NT2/D1 (cell line): ENCODE measurements at regions not wholly inside any gene's neighbourhood (a gene's known extent, or its start where the extent isn't known, plus 50 kb on each side); places are given as distances from the start of the nearest gene placed in this dataset.

Experiments
- DNase-seq: peaks from one replicate; pipeline ENCODE4 v3.0.0-alpha.2; 2011; ENCODE audit warnings: low read depth, low spot score
- H3K27me3 ChIP-seq: 2 replicates; pipeline ENCODE4 v1.6.0; 2011; ENCODE audit warnings: mild to moderate bottlenecking; ENCODE audit not compliant: insufficient read length, insufficient read depth
- H3K36me3 ChIP-seq: 2 replicates; pipeline ENCODE4 v1.6.1; 2011; ENCODE audit warnings: mild to moderate bottlenecking, low read length, mixed read lengths; ENCODE audit not compliant: insufficient read depth, insufficient read length
- H3K4me1 ChIP-seq: 2 replicates; pipeline ENCODE4 v1.5.1; 2011; ENCODE audit not compliant: insufficient read depth, insufficient read length
- H3K4me3 ChIP-seq: 2 replicates; pipeline ENCODE4 v1.5.1; 2011; ENCODE audit warnings: low read depth; ENCODE audit not compliant: insufficient read length
- H3K9ac ChIP-seq: 2 replicates; pipeline ENCODE4 v1.6.0; 2011; ENCODE audit warnings: low read depth; ENCODE audit not compliant: insufficient read length
- H3K9me3 ChIP-seq: 2 replicates; pipeline ENCODE4 v1.5.1; 2011; ENCODE audit warnings: mild to moderate bottlenecking, low read length; ENCODE audit not compliant: insufficient read depth
- SUZ12 ChIP-seq: IDR thresholded peaks from 2 replicates; pipeline ENCODE4 v1.6.1; 2011; ENCODE audit not compliant: insufficient read length, insufficient read depth; ENCODE audit errors: extremely low read depth
- YY1 ChIP-seq: IDR thresholded peaks from 2 replicates; pipeline ENCODE4 v1.6.1; 2011; ENCODE audit not compliant: insufficient read length, insufficient read depth
- ZNF274 ChIP-seq: IDR thresholded peaks from 2 replicates; pipeline ENCODE4 v1.6.1; 2011; ENCODE audit warnings: mild to moderate bottlenecking, low read depth, low read length

- Histone ChIP-seq H3K4me3 (no peak overlapping the region), H3K9me3 (no peaks in the 10 kb centered on the region), H3K27me3 (no peaks in the 10 kb centered on the region), H3K4me1 (no peaks in the 10 kb centered on the region), H3K9ac (no peak overlapping the region), H3K36me3 (no peaks in the 10 kb centered on the region)
- TF ChIP-seq SUZ12, result no peak
- TF ChIP-seq YY1, result no peak
- TF ChIP-seq ZNF274, result no peak
- no peak for DNase-seq
Observed at GRCh38 chr20:21564127-21564773, 50.4 kb upstream of the NKX2-2 start.
